ENCODE measurements at regions not wholly inside any gene's neighbourhood (a gene's known extent, or its start where the extent isn't known, plus 50 kb on each side); places are given as distances from the start of the nearest gene placed in this dataset.
"Not testable (repeated sequence)": the region's sequence is repeated elsewhere in the genome, so short reads cannot be mapped to it uniquely, and the experiment has no call there.

DNA sequence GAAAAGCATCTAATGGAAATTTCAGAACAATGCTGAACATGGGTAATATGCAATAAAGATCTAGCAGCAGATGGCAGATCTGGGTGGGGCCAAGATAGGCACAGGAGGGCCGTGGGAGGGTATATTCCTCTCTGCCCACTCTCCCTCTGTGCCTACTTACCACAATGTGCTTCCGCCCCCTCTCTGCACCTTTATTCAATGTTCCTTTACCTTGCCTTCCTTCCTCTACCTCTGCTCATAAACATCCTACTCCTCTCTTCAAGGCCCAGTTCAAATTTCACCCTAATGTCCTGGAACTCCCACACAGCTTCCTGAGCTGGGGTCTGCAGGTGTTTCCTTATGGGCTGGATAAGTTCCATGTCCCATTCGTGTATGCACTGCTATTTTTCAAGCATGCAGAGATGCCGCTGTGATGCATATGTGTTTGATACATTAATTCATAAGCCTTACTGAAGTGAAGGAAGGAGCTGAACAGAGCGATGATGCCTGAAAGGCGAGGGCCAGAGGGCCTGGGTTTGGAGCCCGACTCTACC lies 65.6 kb upstream of the EDEM3 start:
- DNase-seq (ENCODE audit: low read depth): no peak

DNA sequence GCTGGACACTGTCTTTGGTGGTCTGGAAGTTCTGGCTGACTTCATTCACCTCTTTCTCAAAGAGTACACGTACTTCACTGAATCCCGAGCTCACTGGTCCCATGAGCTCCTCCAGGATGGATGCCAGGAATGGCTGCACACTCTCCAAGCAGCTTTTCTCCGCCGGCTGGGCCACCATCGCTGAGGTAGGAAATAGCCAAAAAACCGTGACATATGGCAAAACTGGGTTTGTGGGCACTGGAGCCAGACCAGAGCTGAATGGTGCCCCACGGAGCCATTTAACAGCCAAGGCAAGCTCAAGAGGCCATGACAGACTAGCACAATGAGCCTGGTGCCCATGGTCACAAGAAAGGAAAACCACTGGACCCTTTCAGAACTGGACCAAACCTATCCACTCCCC lies 64.0 kb upstream of the EDEM3 start:
- DNase-seq (ENCODE audit: low read depth): no peak

DNA sequence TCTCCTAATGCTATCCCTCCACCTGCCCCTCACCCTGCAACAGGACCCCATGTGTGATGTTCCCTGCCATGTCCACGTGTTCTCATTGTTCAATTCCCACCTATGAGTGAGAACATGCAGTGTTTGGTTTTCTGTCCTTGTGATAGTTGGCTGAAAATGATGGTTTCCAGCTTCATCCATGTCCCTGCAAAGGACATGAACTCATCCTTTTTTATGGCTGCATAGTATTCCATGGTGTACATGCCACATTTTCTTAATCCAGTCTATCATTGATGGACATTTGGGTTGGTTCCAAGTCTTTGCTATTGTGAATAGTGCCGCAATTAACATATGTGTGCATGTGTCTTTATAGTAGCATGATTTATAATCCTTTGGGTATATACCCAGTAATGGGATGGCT lies 62.3 kb upstream of the EDEM3 start:
- not testable (repeated sequence) for DNase-seq (ENCODE audit: low read depth)

DNA sequence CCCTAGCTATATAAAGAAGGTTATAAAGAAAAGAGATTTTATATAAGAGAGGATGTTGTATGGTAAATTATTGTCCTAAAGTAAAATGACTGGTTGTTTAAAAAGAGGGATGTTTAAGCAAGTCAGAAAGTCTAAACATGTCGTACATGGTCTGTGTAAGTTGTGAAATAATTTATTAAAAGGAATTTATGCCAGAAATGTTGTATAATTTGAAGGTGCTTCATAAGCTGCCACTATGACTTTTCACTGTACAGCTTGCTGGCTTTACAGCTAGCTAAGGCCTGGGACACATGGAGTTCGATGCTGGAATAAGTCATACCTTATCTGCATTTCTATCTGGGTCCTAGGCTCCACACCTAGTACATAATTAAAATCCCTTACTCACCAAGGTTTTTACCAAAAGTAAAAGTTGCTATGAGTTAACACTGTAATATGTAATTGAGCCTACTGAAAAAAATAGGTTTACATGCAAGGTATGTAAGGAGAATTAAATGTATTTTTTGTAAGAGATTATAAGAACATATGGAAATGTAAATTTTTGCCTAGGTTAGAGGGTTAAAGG lies 59.0 kb upstream of the EDEM3 start:
- DNase-seq (ENCODE audit: low read depth): no peak

DNA sequence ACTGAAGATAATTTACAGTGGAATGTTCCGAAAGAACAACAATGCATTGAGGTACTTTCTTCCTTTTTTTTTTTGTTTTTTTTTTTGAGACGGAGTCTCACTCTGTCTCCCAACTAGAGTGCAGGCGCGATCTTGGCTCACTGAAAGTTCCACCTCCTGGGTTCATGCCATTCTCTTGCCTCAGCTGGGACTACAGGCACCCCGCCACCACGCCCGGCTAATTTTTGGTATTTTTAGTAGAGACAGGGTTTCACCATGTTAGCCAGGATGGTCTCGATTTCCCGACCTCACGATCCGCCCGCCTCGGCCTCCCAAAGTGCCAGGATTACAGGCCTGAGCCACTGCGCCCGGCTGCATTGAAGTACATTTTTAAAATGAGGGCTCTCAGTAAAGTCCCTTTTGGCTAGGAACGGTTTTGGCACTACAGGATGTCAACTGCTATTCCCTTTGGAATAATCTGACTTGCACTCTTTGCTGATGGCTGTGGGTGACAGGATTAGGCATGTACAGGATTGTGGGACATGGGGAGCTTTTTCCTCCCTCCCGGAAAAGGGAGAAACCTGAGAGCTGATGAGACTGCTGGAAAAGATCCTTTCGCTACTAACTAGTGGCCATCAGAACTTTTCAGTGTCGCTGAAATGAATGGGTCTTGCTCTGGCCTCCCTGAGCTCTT lies 56.9 kb upstream of the EDEM3 start:
- no peak for DNase-seq (ENCODE audit: low read depth)

DNA sequence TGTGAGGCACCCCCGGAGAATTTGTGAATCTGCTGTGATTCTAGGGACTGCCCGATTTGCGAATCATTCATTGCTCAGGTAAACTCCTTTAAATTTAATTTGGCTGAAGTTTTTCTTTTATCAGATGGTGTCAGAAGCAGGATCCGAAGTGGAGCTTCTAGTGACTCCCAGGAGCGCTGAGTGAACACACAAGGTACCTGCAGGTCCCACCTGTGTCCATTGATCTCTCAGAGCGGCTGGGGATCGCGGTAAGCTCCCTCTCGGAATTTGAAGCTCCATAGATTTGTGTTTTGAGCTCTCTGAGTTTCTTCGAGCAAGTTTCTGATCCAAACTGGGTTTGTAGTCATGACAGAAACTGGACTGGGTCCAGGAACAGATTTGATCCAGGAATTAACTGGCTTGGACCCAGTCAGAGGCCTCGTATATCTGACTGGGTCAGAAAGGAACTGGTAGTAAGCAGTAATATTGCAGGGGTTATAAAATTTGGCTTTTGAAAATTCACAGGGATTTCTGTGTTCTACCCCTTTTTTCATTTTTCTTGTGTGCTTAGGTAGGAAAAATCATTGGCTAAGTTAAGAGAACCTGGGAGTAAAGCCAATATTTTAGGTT lies 56.2 kb upstream of the EDEM3 start:
- no peak for DNase-seq (ENCODE audit: low read depth)

DNA sequence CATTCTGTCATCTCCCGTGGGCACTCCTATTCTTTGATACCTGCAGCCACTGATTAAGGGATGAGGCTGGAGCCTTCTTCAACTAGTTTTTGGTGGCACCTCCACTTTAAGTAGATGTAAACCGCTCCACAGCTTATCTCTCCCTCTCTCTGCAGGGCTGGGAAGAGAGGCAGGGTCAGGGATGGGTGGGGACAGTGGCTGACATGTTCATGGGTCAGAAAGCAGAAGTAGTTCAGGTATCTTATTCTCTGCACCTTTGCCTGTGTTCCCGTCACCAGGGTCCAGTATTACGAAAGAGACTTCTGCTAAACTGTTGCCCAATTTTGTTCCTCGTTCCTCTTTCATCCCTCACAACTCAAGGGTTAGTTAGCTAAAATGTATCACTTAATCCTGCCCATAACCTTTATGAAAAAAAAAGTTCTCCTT lies 51.7 kb upstream of the EDEM3 start:
- DNase-seq (ENCODE audit: low read depth): no peak

DNA sequence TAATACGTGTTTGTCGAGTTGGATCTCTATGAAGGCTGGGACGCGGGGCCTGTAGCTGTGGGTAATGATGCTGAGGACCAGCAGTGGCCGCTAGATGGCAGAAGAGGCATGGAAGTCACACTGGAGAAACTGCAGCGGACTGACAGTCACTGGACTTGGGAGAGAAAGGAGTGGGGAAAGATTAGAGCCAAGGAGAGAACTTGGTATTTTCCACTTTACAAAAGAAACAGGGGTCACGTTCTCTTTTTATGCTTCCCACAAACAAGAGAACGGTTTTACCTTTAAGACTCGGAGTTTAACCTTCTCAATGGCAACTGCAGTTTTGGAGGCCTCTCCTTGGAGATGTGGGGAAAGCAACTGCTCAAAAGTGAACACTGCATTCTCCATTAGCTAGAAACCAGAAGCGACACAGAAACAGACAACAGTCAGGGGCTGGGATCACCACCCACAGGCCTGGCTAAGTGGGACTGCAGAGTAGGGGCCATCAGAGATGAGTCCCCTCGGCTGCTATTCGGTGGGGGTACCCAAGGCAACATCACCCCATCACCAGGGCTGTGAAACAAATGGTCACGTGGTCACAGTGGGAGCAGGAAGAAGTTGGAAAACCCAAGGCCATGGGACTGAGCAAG lies 51.1 kb upstream of the EDEM3 start:
- DNase-seq (ENCODE audit: low read depth): peak; percentile 76

Data from GM04504 (cell line).